IPS DF 6.9 (cell line): ENCODE measurements at regions not wholly inside any gene's neighbourhood (a gene's known extent, or its start where the extent isn't known, plus 50 kb on each side); places are given as distances from the start of the nearest gene placed in this dataset.

Source experiments
- DNase-seq: peaks from one replicate; pipeline ENCODE4 v3.0.0-alpha.2; 2013; ENCODE audit warnings: low read depth, low spot score
- H3K27ac ChIP-seq: one replicate; pipeline ENCODE4 v1.5.1; 2013; ENCODE audit warnings: low read length, control low read depth
- H3K27me3 ChIP-seq: 2 replicates; pipeline ENCODE4 v1.6.1; 2013; ENCODE audit warnings: mild to moderate bottlenecking, low read length; ENCODE audit not compliant: control insufficient read depth, insufficient read depth
- H3K36me3 ChIP-seq: 2 replicates; pipeline ENCODE4 v1.6.1; 2013; ENCODE audit warnings: low read length; ENCODE audit not compliant: control insufficient read depth, insufficient read depth
- H3K4me1 ChIP-seq: 2 replicates; pipeline ENCODE4 v1.6.1; 2013; ENCODE audit warnings: low read length; ENCODE audit not compliant: control insufficient read depth, insufficient read depth
- H3K4me3 ChIP-seq: 2 replicates; pipeline ENCODE4 v1.5.1; 2013; ENCODE audit warnings: mild to moderate bottlenecking, low read length
- H3K9me3 ChIP-seq: 2 replicates; pipeline ENCODE4 v1.6.1; 2013; ENCODE audit warnings: low read length, inconsistent platforms; ENCODE audit not compliant: control insufficient read depth, insufficient read depth
- WGBS: extraction: QIAGEN DNeasy Blood & Tissue Kit; methylation state at CpG from one replicate; pipeline ENCODE4 v1.1.7; 2013; ENCODE audit warnings: mixed read lengths, missing lambda C conversion rate; ENCODE audit not compliant: insufficient read length, insufficient coverage; 5-methylcytosine and 5-hydroxymethylcytosine counted together

- Histone ChIP-seq H3K27me3 (no peaks in the 10 kb centered on the region), H3K9me3 (no peaks in the 10 kb centered on the region), H3K36me3 (no peaks in the 10 kb centered on the region), H3K4me3 (no peak overlapping the region), H3K27ac (no peak overlapping the region), H3K4me1 (no peaks in the 10 kb centered on the region)
- no CpG with 5 or more reads among the region's 5 CpGs for WGBS
- DNase-seq, result no peak
Measured at GRCh38 chr4:79223993-79224776, 101.7 kb downstream of the NAA11 start.

- Histone ChIP-seq H3K27me3 (no peaks in the 10 kb centered on the region), H3K4me3 (no peak overlapping the region), H3K9me3 (no peaks in the 10 kb centered on the region), H3K36me3 (no peaks in the 10 kb centered on the region), H3K27ac (no peak overlapping the region), H3K4me1 (no peaks in the 10 kb centered on the region)
- DNase-seq, result peak; percentile 9
Measured at GRCh38 chr4:79217025-79217424, 108.8 kb downstream of the NAA11 start.

GRCh38 chr4:79213702-79214101 lies 112.2 kb downstream of the NAA11 start:
- Histone ChIP-seq H3K4me3 (no peak overlapping the region), H3K27me3 (no peaks in the 10 kb centered on the region)
- DNase-seq, result no peak

GRCh38 chr4:79213010-79213409 lies 112.9 kb downstream of the NAA11 start:
- no peaks in the 10 kb centered on the region for H3K4me1 ChIP-seq

More at GRCh38 chr4:79213702-79214101, 112.2 kb downstream of the NAA11 start:
- no peak overlapping the region for H3K27ac ChIP-seq
- H3K9me3 ChIP-seq, result no peaks in the 10 kb centered on the region
- no peaks in the 10 kb centered on the region for H3K4me1 ChIP-seq
- H3K36me3 ChIP-seq, result no peaks in the 10 kb centered on the region

GRCh38 chr4:79212311-79212710 lies 113.5 kb downstream of the NAA11 start:
- Histone ChIP-seq H3K9me3 (no peaks in the 10 kb centered on the region), H3K27ac (no peak overlapping the region), H3K4me1 (no peaks in the 10 kb centered on the region), H3K4me3 (no peak overlapping the region), H3K36me3 (no peaks in the 10 kb centered on the region), H3K27me3 (no peaks in the 10 kb centered on the region)
- no CpG with 5 or more reads among the region's 4 CpGs for whole genome bisulfite sequencing
- no peak for DNase-seq

More at GRCh38 chr4:79213010-79213409, 112.9 kb downstream of the NAA11 start:
- H3K4me3 ChIP-seq, result no peak overlapping the region
- DNase-seq, result no peak
- no peak overlapping the region for H3K27ac ChIP-seq
- H3K9me3 ChIP-seq, result no peaks in the 10 kb centered on the region
- H3K27me3 ChIP-seq, result no peaks in the 10 kb centered on the region
- no peaks in the 10 kb centered on the region for H3K36me3 ChIP-seq

GRCh38 chr4:79211490-79211889 lies 114.4 kb downstream of the NAA11 start:
- no peak for DNase-seq
- no peak overlapping the region for H3K4me3 ChIP-seq
- H3K4me1 ChIP-seq, result no peaks in the 10 kb centered on the region
- no peaks in the 10 kb centered on the region for H3K36me3 ChIP-seq
- H3K27ac ChIP-seq, result no peak overlapping the region
- no peaks in the 10 kb centered on the region for H3K27me3 ChIP-seq
- no CpG with 5 or more reads among the region's 3 CpGs for WGBS
- H3K9me3 ChIP-seq, result no peaks in the 10 kb centered on the region

- H3K36me3 ChIP-seq, result no peaks in the 10 kb centered on the region
- H3K27me3 ChIP-seq, result no peaks in the 10 kb centered on the region
- no peak overlapping the region for H3K27ac ChIP-seq
- H3K4me3 ChIP-seq, result no peak overlapping the region
- no peaks in the 10 kb centered on the region for H3K9me3 ChIP-seq
- WGBS, result no CpG with 5 or more reads among the region's 7 CpGs
- DNase-seq, result no peak
- no peaks in the 10 kb centered on the region for H3K4me1 ChIP-seq
Measured at GRCh38 chr4:79210636-79211049, 115.2 kb downstream of the NAA11 start.

- no peak overlapping the region for H3K4me3 ChIP-seq
- H3K27ac ChIP-seq, result no peak overlapping the region
- H3K27me3 ChIP-seq, result no peaks in the 10 kb centered on the region
- H3K4me1 ChIP-seq, result no peaks in the 10 kb centered on the region
- H3K36me3 ChIP-seq, result no peaks in the 10 kb centered on the region
- no peaks in the 10 kb centered on the region for H3K9me3 ChIP-seq
- no peak for DNase-seq
- no CpG with 5 or more reads among the region's 14 CpGs for WGBS
Measured at GRCh38 chr4:79209822-79210635, 115.8 kb downstream of the NAA11 start.

- H3K36me3 ChIP-seq, result no peaks in the 10 kb centered on the region
- H3K4me3 ChIP-seq, result no peak overlapping the region
- no peak for DNase-seq
- WGBS, result no CpG with 5 or more reads among the region's 3 CpGs
- no peaks in the 10 kb centered on the region for H3K4me1 ChIP-seq
- H3K27ac ChIP-seq, result no peak overlapping the region
- H3K27me3 ChIP-seq, result no peaks in the 10 kb centered on the region
- H3K9me3 ChIP-seq, result no peaks in the 10 kb centered on the region
Measured at GRCh38 chr4:79209081-79209480, 116.8 kb downstream of the NAA11 start.

- Histone ChIP-seq H3K36me3 (no peaks in the 10 kb centered on the region), H3K4me1 (no peaks in the 10 kb centered on the region)
- no peak for DNase-seq
Measured at GRCh38 chr4:79207281-79207680, 118.6 kb downstream of the NAA11 start.

GRCh38 chr4:79206660-79207059 lies 119.2 kb downstream of the NAA11 start:
- H3K4me1 ChIP-seq, result no peaks in the 10 kb centered on the region
- no peak for DNase-seq
- no CpG with 5 or more reads among the region's 4 CpGs for WGBS
- no peak overlapping the region for H3K27ac ChIP-seq
- no peaks in the 10 kb centered on the region for H3K9me3 ChIP-seq
- H3K27me3 ChIP-seq, result no peaks in the 10 kb centered on the region
- H3K36me3 ChIP-seq, result no peaks in the 10 kb centered on the region
- no peak overlapping the region for H3K4me3 ChIP-seq

More at GRCh38 chr4:79207281-79207680, 118.6 kb downstream of the NAA11 start:
- Histone ChIP-seq H3K9me3 (no peaks in the 10 kb centered on the region), H3K4me3 (no peak overlapping the region), H3K27me3 (no peaks in the 10 kb centered on the region), H3K27ac (no peak overlapping the region)
